ENCODE measurements at regions not wholly inside any gene's neighbourhood (a gene's known extent, or its start where the extent isn't known, plus 50 kb on each side); places are given as distances from the start of the nearest gene placed in this dataset.

GRCh38 chr3:181896605-181897004, 184.9 kb downstream of the SOX2 start:
- Histone ChIP-seq H3K27me3 (ENCODE audit: control insufficient read depth, insufficient read depth, low read length) (peaks cover 13% of the 10 kb centered on the region), H3K9me3 (replicated peaks; ENCODE audit: low read length) (no peaks in the 10 kb centered on the region), H3K4me2 (ENCODE audit: low read length) (no peak overlapping the region), H3K36me3 (ENCODE audit: insufficient read depth, low read length) (no peaks in the 10 kb centered on the region), H3K4me1 (ENCODE audit: control insufficient read depth, insufficient read depth, low read length) (no peaks in the 10 kb centered on the region), H3K4me3 (ENCODE audit: low read length) (no peak overlapping the region), H3K9ac (ENCODE audit: low read depth, low read length) (no peak overlapping the region)

- Histone ChIP-seq H3K4me1 (ENCODE audit: control insufficient read depth, insufficient read depth, low read length) (no peaks in the 10 kb centered on the region), H3K9ac (ENCODE audit: low read depth, low read length) (no peak overlapping the region), H3K4me2 (ENCODE audit: low read length) (no peak overlapping the region), H3K27me3 (ENCODE audit: control insufficient read depth, insufficient read depth, low read length) (peaks cover 13% of the 10 kb centered on the region), H3K36me3 (ENCODE audit: insufficient read depth, low read length) (no peaks in the 10 kb centered on the region), H3K9me3 (replicated peaks; ENCODE audit: low read length) (no peaks in the 10 kb centered on the region), H3K4me3 (ENCODE audit: low read length) (no peak overlapping the region)
These were observed 188.0 kb downstream of the SOX2 start for GRCh38 chr3:181899702-181900101.

GRCh38 chr3:181901626-181902025, 189.9 kb downstream of the SOX2 start:
- Histone ChIP-seq H3K36me3 (ENCODE audit: insufficient read depth, low read length) (no peaks in the 10 kb centered on the region), H3K9me3 (replicated peaks; ENCODE audit: low read length) (no peaks in the 10 kb centered on the region), H3K4me3 (ENCODE audit: low read length) (no peak overlapping the region), H3K4me2 (ENCODE audit: low read length) (no peak overlapping the region), H3K9ac (ENCODE audit: low read depth, low read length) (no peak overlapping the region), H3K27me3 (ENCODE audit: control insufficient read depth, insufficient read depth, low read length) (peaks cover 13% of the 10 kb centered on the region), H3K4me1 (ENCODE audit: control insufficient read depth, insufficient read depth, low read length) (no peaks in the 10 kb centered on the region)

DNA sequence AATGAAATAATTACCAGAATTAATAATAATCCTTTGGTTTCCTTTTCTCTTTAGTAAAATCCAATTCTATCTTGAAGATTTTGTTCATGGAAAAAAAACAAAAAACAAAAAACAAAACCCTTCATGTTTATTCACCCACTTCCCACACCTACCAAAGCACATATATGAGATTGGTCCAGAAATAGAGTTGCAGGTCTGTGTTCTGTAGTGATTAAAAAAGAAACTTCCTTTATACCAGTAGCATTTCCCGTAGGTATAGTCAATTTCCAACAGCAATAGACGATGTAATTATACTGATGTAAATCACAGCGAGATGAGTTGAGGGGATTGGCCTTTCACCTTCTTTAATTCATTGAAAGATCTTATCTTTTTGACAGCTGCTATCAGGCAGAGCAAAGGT, 194.6 kb downstream of the SOX2 start:
- Histone ChIP-seq H3K4me2 (ENCODE audit: low read length) (no peak overlapping the region), H3K9me3 (replicated peaks; ENCODE audit: low read length) (no peaks in the 10 kb centered on the region), H3K36me3 (ENCODE audit: insufficient read depth, low read length) (no peaks in the 10 kb centered on the region), H3K4me3 (ENCODE audit: low read length) (no peak overlapping the region), H3K27me3 (ENCODE audit: control insufficient read depth, insufficient read depth, low read length) (no peaks in the 10 kb centered on the region), H3K4me1 (ENCODE audit: control insufficient read depth, insufficient read depth, low read length) (no peaks in the 10 kb centered on the region), H3K9ac (ENCODE audit: low read depth, low read length) (no peak overlapping the region)

DNA sequence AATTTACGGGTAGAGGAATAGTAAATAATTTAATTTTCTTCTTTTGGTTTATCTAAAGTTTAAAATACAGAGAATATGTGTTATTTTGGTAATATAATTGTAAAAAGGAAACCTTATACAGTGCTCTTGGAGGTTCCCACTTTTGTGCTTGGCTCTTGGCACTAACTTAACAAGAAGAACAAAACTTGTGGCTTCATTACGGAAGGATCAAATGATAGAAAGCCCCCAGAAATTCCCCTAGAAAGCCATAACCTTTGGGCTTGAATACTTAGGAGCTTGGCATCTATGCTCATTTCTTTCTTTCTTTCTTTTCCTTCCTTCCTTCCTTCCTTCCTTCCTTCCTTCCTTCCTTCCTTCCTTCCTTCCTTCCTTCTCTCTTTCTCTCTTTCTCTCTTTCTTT, 197.5 kb downstream of the SOX2 start:
- Histone ChIP-seq H3K4me2 (ENCODE audit: low read length) (no peak overlapping the region), H3K4me3 (ENCODE audit: low read length) (no peak overlapping the region), H3K27me3 (ENCODE audit: control insufficient read depth, insufficient read depth, low read length) (no peaks in the 10 kb centered on the region), H3K9me3 (replicated peaks; ENCODE audit: low read length) (no peaks in the 10 kb centered on the region), H3K4me1 (ENCODE audit: control insufficient read depth, insufficient read depth, low read length) (no peaks in the 10 kb centered on the region), H3K9ac (ENCODE audit: low read depth, low read length) (no peak overlapping the region), H3K36me3 (ENCODE audit: insufficient read depth, low read length) (no peaks in the 10 kb centered on the region)

GRCh38 chr3:181912384-181912783, 200.7 kb downstream of the SOX2 start:
- Histone ChIP-seq H3K4me2 (ENCODE audit: low read length) (no peak overlapping the region), H3K9me3 (replicated peaks; ENCODE audit: low read length) (no peaks in the 10 kb centered on the region), H3K9ac (ENCODE audit: low read depth, low read length) (no peak overlapping the region), H3K27me3 (ENCODE audit: control insufficient read depth, insufficient read depth, low read length) (no peaks in the 10 kb centered on the region), H3K36me3 (ENCODE audit: insufficient read depth, low read length) (no peaks in the 10 kb centered on the region), H3K4me1 (ENCODE audit: control insufficient read depth, insufficient read depth, low read length) (peaks cover 9% of the 10 kb centered on the region), H3K4me3 (ENCODE audit: low read length) (no peak overlapping the region)

GRCh38 chr3:181913254-181913653, 201.5 kb downstream of the SOX2 start:
- Histone ChIP-seq H3K4me3 (ENCODE audit: low read length) (no peak overlapping the region), H3K36me3 (ENCODE audit: insufficient read depth, low read length) (no peaks in the 10 kb centered on the region), H3K9me3 (replicated peaks; ENCODE audit: low read length) (no peaks in the 10 kb centered on the region), H3K9ac (ENCODE audit: low read depth, low read length) (no peak overlapping the region), H3K4me2 (ENCODE audit: low read length) (no peak overlapping the region), H3K4me1 (ENCODE audit: control insufficient read depth, insufficient read depth, low read length) (peaks cover 11% of the 10 kb centered on the region), H3K27me3 (ENCODE audit: control insufficient read depth, insufficient read depth, low read length) (no peaks in the 10 kb centered on the region)

GRCh38 chr3:181915551-181915950, 203.8 kb downstream of the SOX2 start:
- no peaks in the 10 kb centered on the region for H3K9me3 ChIP-seq (replicated peaks; ENCODE audit: low read length)
- no peak overlapping the region for H3K4me2 ChIP-seq (ENCODE audit: low read length)
- no peak overlapping the region for H3K9ac ChIP-seq (ENCODE audit: low read depth, low read length)
- no peaks in the 10 kb centered on the region for H3K27me3 ChIP-seq (ENCODE audit: control insufficient read depth, insufficient read depth, low read length)
- no peak overlapping the region for H3K4me3 ChIP-seq (ENCODE audit: low read length)
- peaks cover 14% of the 10 kb centered on the region for H3K4me1 ChIP-seq (ENCODE audit: control insufficient read depth, insufficient read depth, low read length)
- H3K36me3 ChIP-seq (ENCODE audit: insufficient read depth, low read length): no peaks in the 10 kb centered on the region

DNA sequence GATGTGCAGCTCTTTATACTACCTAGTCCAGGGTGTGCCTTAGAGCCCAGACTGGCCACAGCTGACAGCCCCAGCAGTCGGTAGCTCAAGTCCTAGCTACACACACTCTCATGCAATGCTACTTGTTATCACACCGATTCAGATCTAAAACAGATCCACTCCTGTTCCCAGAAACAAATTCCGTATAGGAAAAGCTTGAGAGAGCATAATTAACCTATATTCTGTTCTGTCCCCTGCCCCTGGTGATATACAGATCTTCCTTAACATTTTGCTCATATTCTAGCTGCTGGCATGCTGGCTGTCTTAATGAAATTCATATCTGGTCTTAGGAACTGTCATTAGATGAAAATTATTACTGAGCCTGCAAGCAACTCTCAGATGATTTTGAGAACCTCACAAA, 204.3 kb downstream of the SOX2 start:
- H3K9ac ChIP-seq (ENCODE audit: low read depth, low read length): no peak overlapping the region
- peaks cover 14% of the 10 kb centered on the region for H3K4me1 ChIP-seq (ENCODE audit: control insufficient read depth, insufficient read depth, low read length)
- H3K27me3 ChIP-seq (ENCODE audit: control insufficient read depth, insufficient read depth, low read length): no peaks in the 10 kb centered on the region
- H3K4me3 ChIP-seq (ENCODE audit: low read length): no peak overlapping the region
- H3K4me2 ChIP-seq (ENCODE audit: low read length): no peak overlapping the region
- H3K9me3 ChIP-seq (replicated peaks; ENCODE audit: low read length): no peaks in the 10 kb centered on the region
- no peaks in the 10 kb centered on the region for H3K36me3 ChIP-seq (ENCODE audit: insufficient read depth, low read length)

DNA sequence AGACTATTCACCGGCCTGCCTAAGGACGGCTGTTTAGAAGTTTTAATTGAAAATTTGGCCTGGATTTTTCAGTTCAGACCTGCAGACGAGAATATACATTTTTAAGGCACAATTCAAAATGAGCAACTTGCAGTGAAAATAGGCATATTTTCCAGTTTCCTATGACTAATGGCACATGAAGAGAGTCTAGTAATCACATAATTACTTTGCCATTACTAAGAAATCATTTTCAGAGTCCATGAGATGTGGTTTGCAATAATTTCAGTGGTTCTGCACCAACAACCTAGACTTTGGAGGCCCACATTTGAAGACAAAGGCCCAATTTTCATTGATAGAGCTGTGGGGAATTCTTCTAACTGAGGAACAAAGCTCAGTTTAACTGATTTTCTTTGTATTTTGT, 205.3 kb downstream of the SOX2 start:
- Histone ChIP-seq H3K4me1 (ENCODE audit: control insufficient read depth, insufficient read depth, low read length) (peaks cover 14% of the 10 kb centered on the region), H3K27me3 (ENCODE audit: control insufficient read depth, insufficient read depth, low read length) (no peaks in the 10 kb centered on the region), H3K9me3 (replicated peaks; ENCODE audit: low read length) (no peaks in the 10 kb centered on the region), H3K4me2 (ENCODE audit: low read length) (no peak overlapping the region), H3K4me3 (ENCODE audit: low read length) (no peak overlapping the region), H3K9ac (ENCODE audit: low read depth, low read length) (no peak overlapping the region), H3K36me3 (ENCODE audit: insufficient read depth, low read length) (no peaks in the 10 kb centered on the region)

GRCh38 chr3:181919375-181919774, 207.7 kb downstream of the SOX2 start:
- Histone ChIP-seq H3K36me3 (ENCODE audit: insufficient read depth, low read length) (no peaks in the 10 kb centered on the region), H3K4me2 (ENCODE audit: low read length) (no peak overlapping the region), H3K27me3 (ENCODE audit: control insufficient read depth, insufficient read depth, low read length) (no peaks in the 10 kb centered on the region), H3K4me1 (ENCODE audit: control insufficient read depth, insufficient read depth, low read length) (peaks cover 14% of the 10 kb centered on the region), H3K9ac (ENCODE audit: low read depth, low read length) (no peak overlapping the region), H3K9me3 (replicated peaks; ENCODE audit: low read length) (no peaks in the 10 kb centered on the region), H3K4me3 (ENCODE audit: low read length) (no peak overlapping the region)

- Histone ChIP-seq H3K9me3 (replicated peaks; ENCODE audit: low read length) (no peaks in the 10 kb centered on the region), H3K27me3 (ENCODE audit: control insufficient read depth, insufficient read depth, low read length) (no peaks in the 10 kb centered on the region), H3K36me3 (ENCODE audit: insufficient read depth, low read length) (no peaks in the 10 kb centered on the region), H3K9ac (ENCODE audit: low read depth, low read length) (no peak overlapping the region), H3K4me2 (ENCODE audit: low read length) (no peak overlapping the region), H3K4me3 (ENCODE audit: low read length) (no peak overlapping the region), H3K4me1 (ENCODE audit: control insufficient read depth, insufficient read depth, low read length) (peaks cover 14% of the 10 kb centered on the region)
These were observed 208.7 kb downstream of the SOX2 start for GRCh38 chr3:181920409-181920808.
